ENCODE measurements at regions not wholly inside any gene's neighbourhood (a gene's known extent, or its start where the extent isn't known, plus 50 kb on each side); places are given as distances from the start of the nearest gene placed in this dataset.
A peak's percentile ranks its signal among the peaks of the same experiment; 100 is the strongest.
"Not testable (repeated sequence)": the region's sequence is repeated elsewhere in the genome, so short reads cannot be mapped to it uniquely, and the experiment has no call there.

DNA sequence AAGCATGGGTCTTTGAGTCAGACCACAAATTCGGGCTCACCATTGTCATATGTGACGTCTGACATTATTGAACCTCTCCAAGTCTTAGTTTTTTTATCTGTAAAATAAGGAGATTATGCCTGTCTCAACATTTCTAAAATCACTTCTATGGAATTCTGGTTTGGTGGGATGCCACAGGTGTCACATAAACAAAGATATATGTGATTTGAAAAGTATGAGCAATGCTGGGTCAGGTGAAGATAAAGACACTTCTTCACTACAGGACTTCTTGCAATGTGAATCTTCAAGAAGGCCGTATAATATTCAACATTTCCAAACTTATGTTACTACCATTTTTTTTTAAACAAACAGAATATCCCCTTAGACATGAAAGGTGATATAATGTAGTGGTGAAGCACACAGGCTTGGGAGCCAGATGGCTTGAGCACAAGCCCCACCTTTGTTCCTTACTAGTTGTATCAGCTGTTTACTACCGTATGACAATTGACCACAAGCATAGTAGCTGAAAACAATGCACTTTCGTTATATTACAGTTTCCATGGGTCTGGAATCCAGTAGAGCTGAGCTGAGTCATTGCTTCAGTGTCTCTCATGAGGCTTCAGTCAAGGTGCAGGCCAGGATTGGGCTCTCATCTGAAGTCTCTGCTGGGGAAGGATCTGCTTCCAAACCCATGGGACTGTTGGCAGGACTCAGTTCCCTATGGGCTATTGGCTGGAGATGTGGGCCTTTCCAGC lies 87.7 kb downstream of the UTP18 start:
- no peak for DNase-seq (ENCODE audit: low read depth)

- no peak for DNase-seq (ENCODE audit: low read depth)
Measured at GRCh38 chr17:51351080-51351479, 90.7 kb downstream of the UTP18 start.

DNA sequence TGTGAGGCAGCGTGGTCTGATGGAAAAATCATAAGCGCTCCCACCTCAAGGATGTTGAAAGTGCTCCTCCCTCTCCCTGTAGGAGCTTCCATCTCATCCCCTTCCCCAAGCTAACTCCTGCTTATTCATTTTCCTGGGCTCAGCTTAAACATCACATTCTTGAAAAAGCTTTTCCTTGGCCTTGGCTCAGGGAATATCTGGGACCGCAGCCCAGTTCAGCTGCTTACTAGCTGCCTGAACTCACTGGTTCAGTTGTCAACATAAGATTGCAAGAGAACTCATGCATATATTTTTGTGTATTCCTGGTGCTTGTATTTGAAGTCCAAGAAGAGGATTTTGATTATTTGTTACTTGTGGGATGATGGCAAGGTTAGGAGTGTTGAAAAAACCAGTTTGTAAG lies 91.5 kb downstream of the UTP18 start:
- no peak for DNase-seq (ENCODE audit: low read depth)

- no peak for DNase-seq (ENCODE audit: low read depth)
Measured at GRCh38 chr17:51352798-51353197, 92.5 kb downstream of the UTP18 start.

DNA sequence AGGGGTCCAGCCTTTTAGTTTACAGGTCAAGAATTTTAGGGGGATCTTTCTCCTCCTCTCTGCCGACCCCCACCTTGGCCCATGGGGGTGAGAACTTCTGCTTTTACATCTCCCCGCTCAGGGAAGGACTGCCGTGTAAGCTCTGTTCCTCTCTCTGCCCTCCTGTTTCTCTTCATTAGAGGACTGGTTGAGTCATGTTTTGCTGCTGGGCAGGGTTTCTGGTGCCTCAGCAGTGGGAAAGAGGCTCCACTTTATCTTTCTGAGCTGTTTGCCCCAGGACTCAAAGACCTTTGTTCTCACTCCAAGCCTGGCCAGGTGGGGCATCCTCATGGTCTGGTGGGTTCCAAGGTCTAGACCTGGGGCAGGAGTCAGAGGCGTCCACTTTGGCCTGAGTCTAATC lies 93.0 kb downstream of the UTP18 start:
- no peak for DNase-seq (ENCODE audit: low read depth)

- no peak for DNase-seq (ENCODE audit: low read depth)
Measured at GRCh38 chr17:51354936-51355335, 94.6 kb downstream of the UTP18 start.

DNA sequence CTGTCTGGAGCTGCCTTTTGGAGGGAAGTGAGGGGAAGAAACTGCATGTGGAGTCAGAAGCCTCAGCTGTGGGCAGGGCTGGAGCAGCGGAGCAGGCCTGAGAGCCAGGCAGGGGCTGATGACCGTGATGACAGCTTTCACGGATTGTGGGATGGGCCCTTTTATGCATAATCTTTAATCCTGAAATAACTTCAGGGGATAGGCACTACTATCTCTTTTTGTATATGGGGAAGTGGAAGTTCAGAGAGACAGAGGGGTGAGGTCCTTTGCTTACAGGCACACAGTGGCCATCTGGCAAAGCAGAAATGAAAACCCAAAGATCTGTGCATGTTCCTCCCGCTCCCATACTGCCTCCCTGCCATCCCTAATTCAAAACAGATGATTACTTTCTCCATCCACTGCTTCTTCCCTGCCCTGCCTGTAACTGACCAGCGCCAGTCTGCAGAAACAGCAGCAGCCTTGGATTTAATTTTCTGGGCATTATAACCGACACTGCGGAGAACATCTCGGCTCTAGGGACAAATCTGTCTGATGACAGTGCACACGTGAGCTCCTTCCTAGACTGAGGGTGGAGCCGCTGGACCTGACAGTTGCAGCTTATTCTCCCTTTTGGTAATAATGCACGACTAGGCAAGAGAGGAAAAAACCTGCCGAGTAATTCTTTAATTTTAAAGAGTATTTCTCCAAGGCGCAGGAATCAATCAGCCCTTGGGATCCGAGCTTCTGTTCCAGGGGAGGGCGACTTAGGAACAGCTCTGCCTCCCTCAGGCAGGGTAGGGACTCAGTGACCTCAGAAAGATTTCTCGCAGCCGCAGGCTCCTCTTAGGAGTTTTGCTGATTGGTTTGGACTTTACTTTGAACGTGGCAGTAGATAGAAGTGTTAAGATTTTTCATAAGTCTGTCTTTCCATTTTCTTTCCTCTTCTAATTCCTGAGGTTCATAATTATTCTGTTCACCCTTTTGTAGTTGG lies 95.4 kb downstream of the UTP18 start:
- DNase-seq (ENCODE audit: low read depth): no peak

DNA sequence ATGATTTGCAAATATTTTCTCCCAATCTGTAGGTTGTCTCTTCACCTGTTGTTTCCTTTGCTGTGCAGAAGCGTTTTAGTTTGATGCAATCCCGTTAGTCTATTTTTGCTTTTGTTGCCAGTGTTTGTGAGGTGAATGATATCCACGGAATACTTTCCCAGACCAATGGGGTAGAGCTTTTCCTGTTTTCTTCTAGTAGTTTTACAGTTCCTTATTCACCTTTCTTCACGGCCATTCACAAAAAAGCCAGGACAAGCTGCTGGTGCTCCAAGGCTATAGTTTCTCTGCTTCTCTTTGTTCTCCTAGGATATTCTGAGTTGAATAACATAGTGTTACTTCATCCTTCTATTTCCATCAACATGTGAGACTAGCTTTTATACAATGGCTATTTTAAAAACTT lies 98.7 kb downstream of the UTP18 start:
- no peak for DNase-seq (ENCODE audit: low read depth)

DNA sequence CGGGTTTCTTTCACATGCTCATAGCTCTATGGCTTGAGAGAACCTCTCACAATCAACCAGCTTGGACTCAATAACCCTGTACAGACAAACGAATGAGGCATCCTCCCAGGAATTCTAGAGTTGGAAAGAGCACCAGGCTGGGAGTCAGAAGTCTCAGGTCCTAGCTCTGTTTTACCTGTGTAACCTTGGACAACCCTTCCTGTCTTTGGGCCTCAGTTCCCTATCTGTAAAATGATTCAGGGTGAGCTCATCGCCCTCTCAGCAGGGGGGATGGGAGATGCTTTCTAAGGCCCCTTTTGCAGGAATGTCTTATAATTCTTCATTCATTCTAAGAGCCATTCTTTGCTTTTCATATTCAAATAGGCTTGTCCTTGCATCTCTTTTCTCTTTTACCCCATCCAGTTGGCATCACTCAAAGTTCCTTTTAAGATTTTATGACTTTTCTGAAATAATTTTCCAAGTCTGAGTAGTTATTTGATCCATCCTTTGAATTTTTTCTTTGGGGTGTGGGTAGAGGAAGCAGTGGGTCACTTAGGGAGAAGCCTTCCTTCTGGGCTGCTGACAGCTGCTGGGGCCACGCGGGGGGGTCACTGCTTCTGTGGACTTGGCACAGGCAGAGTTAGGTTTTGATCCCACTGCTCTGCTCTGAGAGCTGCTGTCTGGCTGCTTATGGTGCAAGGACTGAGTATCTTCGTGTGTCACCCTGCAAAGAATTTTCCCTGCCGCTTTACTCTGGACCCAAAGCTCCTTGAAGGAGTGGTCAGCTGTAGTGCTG lies 102.7 kb downstream of the UTP18 start:
- no peak for DNase-seq (ENCODE audit: low read depth)

DNA sequence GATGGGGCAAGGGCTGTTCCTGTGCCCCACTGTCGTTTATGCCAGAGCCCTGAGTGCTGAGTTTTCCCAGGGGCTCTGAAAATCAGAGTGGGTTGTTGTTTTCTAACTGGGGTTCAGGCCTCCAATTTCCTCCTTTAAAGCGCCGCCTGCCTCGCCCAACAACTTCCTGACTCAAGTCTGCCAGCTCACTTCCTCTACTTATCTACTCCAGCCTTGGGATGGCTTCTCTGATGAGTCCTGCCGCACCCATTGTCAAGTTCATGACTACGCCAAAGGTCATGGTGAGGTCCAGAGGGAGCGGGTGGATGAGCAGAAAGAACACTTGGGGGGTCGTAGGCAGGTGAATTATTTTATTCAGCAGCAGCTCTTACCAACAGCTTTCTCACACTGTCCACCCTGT lies 104.7 kb downstream of the UTP18 start:
- DNase-seq (ENCODE audit: low read depth): no peak

DNA sequence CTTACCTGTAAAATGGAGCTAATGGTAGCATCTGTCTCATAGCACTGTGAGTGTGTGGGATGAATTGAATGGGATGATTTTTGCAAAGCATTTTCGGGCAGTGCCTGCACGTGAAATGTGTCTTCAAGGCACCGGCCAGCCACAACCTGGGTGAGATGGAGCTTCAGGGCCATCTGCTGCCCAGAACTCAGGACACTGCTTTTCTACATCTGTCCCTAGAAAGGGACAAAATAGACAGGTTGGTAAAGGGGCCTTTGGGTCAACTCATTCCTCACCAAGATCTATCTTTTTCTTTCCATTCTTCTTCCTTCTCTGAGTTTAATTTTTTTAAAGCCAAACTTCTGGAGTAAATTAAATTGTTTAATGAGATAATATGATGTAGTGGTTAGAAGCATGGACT lies 106.5 kb downstream of the UTP18 start:
- DNase-seq (ENCODE audit: low read depth): no peak

- DNase-seq (ENCODE audit: low read depth): not testable (repeated sequence)
Measured at GRCh38 chr17:51367836-51368235, 107.5 kb downstream of the UTP18 start.

DNA sequence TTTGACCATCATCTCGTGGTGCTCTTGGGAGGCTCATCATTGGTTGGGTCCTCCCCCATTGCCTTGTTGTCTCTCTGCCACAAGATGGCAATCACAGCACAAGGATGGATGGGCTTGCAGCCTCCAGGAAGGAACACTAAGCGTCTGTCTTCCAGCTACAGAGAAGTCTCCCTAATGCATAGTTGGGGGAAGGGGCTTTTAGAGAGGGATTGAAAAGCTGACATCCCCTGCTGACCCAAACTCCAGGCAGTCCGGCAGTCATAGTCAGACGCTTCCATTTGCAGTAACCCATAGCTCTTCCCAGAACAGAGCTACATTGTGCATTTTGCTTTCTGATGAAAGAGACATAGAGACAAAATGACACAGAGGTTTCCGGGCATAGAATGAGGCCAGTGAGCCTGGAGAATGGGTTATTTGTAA lies 111.4 kb downstream of the UTP18 start:
- DNase-seq (ENCODE audit: low read depth): peak; percentile 18

DNA sequence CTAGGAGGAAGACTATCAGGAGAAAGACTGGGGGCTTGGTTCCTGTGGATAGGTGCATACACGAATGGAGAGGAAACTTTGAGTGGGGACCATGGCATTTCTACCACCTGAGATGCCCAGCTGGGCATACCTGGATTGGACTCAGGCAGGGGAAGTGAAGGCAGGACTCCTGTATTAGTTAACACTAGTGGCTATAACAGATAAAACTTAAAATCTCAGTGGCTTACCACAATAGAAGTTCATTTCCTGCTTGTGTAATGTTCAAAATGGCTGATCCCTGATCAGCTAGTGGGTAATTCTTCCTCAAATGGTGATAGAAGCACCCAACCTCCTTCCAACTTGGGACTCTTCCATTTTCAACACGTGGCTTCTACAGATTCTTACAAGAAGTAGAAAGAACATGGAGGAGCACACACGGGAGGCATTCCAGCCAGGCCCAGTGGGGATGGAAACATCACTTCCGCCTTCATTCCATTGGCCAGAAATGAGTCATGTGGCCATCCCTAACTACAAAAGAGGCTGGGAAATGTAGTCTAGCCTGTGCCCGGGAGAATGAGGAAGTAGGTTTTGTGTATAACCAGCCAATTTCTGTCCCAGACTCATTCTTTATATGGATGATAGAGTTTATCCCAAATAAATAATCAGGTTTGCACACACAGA lies 112.1 kb downstream of the UTP18 start:
- DNase-seq (ENCODE audit: low read depth): no peak

- DNase-seq (ENCODE audit: low read depth): no peak
Measured at GRCh38 chr17:51373489-51374152, 113.3 kb downstream of the UTP18 start.

- no peak for DNase-seq (ENCODE audit: low read depth)
Measured at GRCh38 chr17:51374209-51374608, 113.9 kb downstream of the UTP18 start.

DNA sequence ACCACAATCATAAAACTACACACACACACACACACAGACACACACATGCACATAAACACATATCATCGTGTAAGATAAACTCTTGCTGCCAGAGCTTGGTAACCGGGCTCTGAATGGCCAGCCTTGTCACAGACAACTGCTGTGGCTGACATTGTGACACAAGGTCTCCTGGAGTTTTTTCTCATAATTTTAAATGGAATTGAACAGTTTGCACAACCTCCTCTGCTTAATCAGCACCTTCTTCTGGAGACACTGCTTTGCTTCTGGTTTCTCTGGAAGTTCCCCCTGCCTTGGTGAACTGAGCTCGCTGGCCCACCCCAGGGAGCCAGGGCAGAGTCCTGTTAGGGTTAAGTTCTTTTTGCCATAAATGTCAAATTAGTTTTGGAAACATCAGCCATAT lies 115.4 kb downstream of the UTP18 start:
- no peak for DNase-seq (ENCODE audit: low read depth)

- DNase-seq (ENCODE audit: low read depth): no peak
Measured at GRCh38 chr17:51376739-51377138, 116.4 kb downstream of the UTP18 start.

GRCh38 chr17:51381262-51381661 lies 120.9 kb downstream of the UTP18 start:
- no peak for DNase-seq (ENCODE audit: low read depth)

GRCh38 chr17:51385208-51385607 lies 124.9 kb downstream of the UTP18 start:
- DNase-seq (ENCODE audit: low read depth): no peak

DNA sequence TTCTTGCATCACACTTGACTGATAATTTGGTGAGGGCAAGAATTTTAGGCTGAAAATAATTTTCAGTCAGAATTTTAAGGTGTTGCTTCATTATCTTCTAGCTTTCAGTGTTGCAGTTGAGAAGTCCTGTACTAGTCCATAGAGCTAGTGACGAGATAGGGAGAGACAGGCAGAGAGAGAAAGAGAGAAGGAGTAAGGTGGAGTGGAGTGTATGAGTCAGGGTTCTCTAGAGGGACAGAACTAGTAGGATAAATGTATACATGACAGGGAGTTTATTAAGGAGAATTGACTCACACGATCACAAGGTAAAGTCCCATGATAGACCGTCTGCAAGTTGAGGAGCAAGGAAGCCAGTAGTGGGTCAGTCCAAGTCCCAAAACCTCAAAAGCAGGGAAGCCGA lies 127.2 kb downstream of the UTP18 start:
- no peak for DNase-seq (ENCODE audit: low read depth)

Measured in T follicular helper cell (primary cell).